SK-N-SH (cell line): ENCODE measurements at regions not wholly inside any gene's neighbourhood (a gene's known extent, or its start where the extent isn't known, plus 50 kb on each side); places are given as distances from the start of the nearest gene placed in this dataset.

Experiments
- CTCF ChIA-PET: fragments of 300-600, 350-600 bp; formaldehyde crosslinking; extraction: SDS; loops from one replicate; lab custom pipeline; 2021; lab: Yijun Ruan, JAX
- POLR2A ChIA-PET: fragments of 350-600 bp; sonication (Branson Sonifier 250); formaldehyde crosslinking; extraction: SDS; loops from one replicate; lab custom pipeline; 2020; ENCODE audit warnings: antibody characterized with exemption, inconsistent platforms; lab: Yijun Ruan, JAX
- DNase-seq: peaks from one replicate; pipeline ENCODE4 v3.0.0; 2012
- H2AFZ ChIP-seq: fragments of 200-600 bp; sonication (generic); 2 replicates; pipeline ENCODE4 v1.8.1; 2016; ENCODE audit warnings: antibody characterized with exemption, mild to moderate bottlenecking, low read depth
- H3F3A ChIP-seq: fragments of 200-600 bp; sonication (generic); replicated peaks from 2 replicates; pipeline ENCODE3; 2016; ENCODE audit warnings: antibody characterized with exemption, mild to moderate bottlenecking; ENCODE audit not compliant: insufficient read depth
- H3K27ac ChIP-seq, 2 experiments: fragments of 200-500 bp in 1 of 2; fragments of 200-600 bp in 1 of 2; sonication (Bioruptor generic) in 1 of 2; sonication (generic), shearing (Covaris generic) in 1 of 2; 2 replicates each; pipeline versions ENCODE4 v1.5.1 to v1.6.1; 2014 to 2016; ENCODE audit warnings: low read depth in 2 of 2, inconsistent platforms in 1 of 2, low read length in 1 of 2, mild to moderate bottlenecking in 1 of 2, mixed read lengths in 1 of 2
- H3K27me3 ChIP-seq: fragments of 200-600 bp; sonication (generic), shearing (Covaris generic); 2 replicates; pipeline ENCODE4 v1.6.1; 2016; ENCODE audit warnings: mixed run types; ENCODE audit not compliant: insufficient read depth
- H3K36me3 ChIP-seq, 2 experiments: fragments of 200-500 bp in 1 of 2; fragments of 200-600 bp in 1 of 2; sonication (Bioruptor generic) in 1 of 2; sonication (generic) in 1 of 2; replicated peaks in 1 of 2; 2 replicates each; pipeline versions ENCODE3 to v1.5.1; 2014 to 2016; ENCODE audit warnings: low read length in 1 of 2, mild to moderate bottlenecking in 1 of 2; ENCODE audit not compliant: insufficient read depth in 2 of 2, control insufficient read depth in 1 of 2
- H3K4me1 ChIP-seq, 2 experiments: fragments of 200-500 bp in 1 of 2; fragments of 200-600 bp in 1 of 2; sonication (Bioruptor generic) in 1 of 2; sonication (generic), shearing (Covaris generic) in 1 of 2; 2 replicates each; pipeline versions ENCODE4 v1.5.1 to v1.6.1; 2014 to 2016; ENCODE audit warnings: low read depth in 1 of 2, low read length in 1 of 2, mixed run types in 1 of 2; ENCODE audit not compliant: insufficient read depth in 2 of 2, control insufficient read depth in 1 of 2
- H3K4me2 ChIP-seq: fragments of 200-600 bp; sonication (generic), shearing (Covaris generic); 2 replicates; pipeline ENCODE4 v1.6.1; 2017; ENCODE audit warnings: mixed run types
- H3K4me3 ChIP-seq, 2 experiments: fragments of 200-500 bp in 1 of 2; fragments of 200-600 bp in 1 of 2; sonication (Bioruptor generic) in 1 of 2; sonication (generic), shearing (Covaris generic) in 1 of 2; 2 replicates each; pipeline versions ENCODE4 v1.5.1 to v1.8.1; 2014 to 2016; ENCODE audit warnings: low read depth in 2 of 2, inconsistent platforms in 1 of 2, low read length in 1 of 2, mild to moderate bottlenecking in 1 of 2, mixed read lengths in 1 of 2, moderate library complexity in 1 of 2
- H3K79me2 ChIP-seq: fragments of 200-600 bp; sonication (generic); 2 replicates; pipeline ENCODE4 v1.8.1; 2017; ENCODE audit warnings: mild to moderate bottlenecking; ENCODE audit not compliant: insufficient read depth
- H3K9ac ChIP-seq: fragments of 200-600 bp; sonication (generic); 2 replicates; pipeline ENCODE4 v1.6.1; 2017; ENCODE audit warnings: mixed run types
- H3K9me2 ChIP-seq: fragments of 200-600 bp; sonication (generic); 2 replicates; pipeline ENCODE4 v1.6.1; 2017; ENCODE audit warnings: mixed run types
- H3K9me3 ChIP-seq: fragments of 200-600 bp; sonication (generic); 2 replicates; pipeline ENCODE4 v1.6.1; 2017; ENCODE audit warnings: mixed run types, mild to moderate bottlenecking, moderate library complexity
- H4K20me1 ChIP-seq: fragments of 200-600 bp; sonication (generic); 2 replicates; pipeline ENCODE4 v1.6.1; 2017; ENCODE audit warnings: mild to moderate bottlenecking, mixed run types; ENCODE audit not compliant: insufficient read depth
- CHD2 ChIP-seq: fragments of 150-350 bp; IDR thresholded peaks from 2 replicates; pipeline ENCODE4 v1.6.1; 2018; ENCODE audit warnings: low read length; ENCODE audit not compliant: partially characterized antibody
- CTCF ChIP-seq: fragments of 200-600 bp; sonication (generic); IDR thresholded peaks from 2 replicates; pipeline ENCODE4 v1.6.1; 2017; ENCODE audit warnings: antibody characterized with exemption, mild to moderate bottlenecking, moderate library complexity
- EP300 ChIP-seq, 2 experiments: IDR thresholded peaks; 2 replicates each; pipeline versions ENCODE4 v1.4.0 to v1.6.1; 2012; ENCODE audit warnings: borderline replicate concordance in 1 of 2, low read depth in 1 of 2, low read length in 1 of 2
- EZH2phosphoT487 ChIP-seq: fragments of 200-600 bp; sonication (generic); IDR thresholded peaks from 2 replicates; pipeline ENCODE4 v1.6.1; 2017; ENCODE audit warnings: low read depth, mixed run types, mild to moderate bottlenecking, antibody characterized with exemption, moderate library complexity, borderline replicate concordance
- FOXJ3 ChIP-seq: sonication (generic); formaldehyde crosslinking; IDR thresholded peaks from 2 replicates; pipeline ENCODE4 v1.5.1; 2020; ENCODE audit warnings: mild to moderate bottlenecking, missing genetic modification reagents
- MAX ChIP-seq: IDR thresholded peaks from 2 replicates; pipeline ENCODE4 v1.4.0; 2012; ENCODE audit warnings: low read depth
- NRF1 ChIP-seq: IDR thresholded peaks from 2 replicates; pipeline ENCODE4 v1.6.1; 2012; ENCODE audit warnings: low read depth, mild to moderate bottlenecking, low read length
- RCOR1 ChIP-seq: fragments of 150-350 bp; IDR thresholded peaks from 2 replicates; pipeline ENCODE4 v1.6.1; 2017; ENCODE audit warnings: antibody characterized with exemption, low read length
- SIN3A ChIP-seq: IDR thresholded peaks from 2 replicates; pipeline ENCODE4 v1.6.1; 2012; ENCODE audit warnings: low read depth, mild to moderate bottlenecking, low read length, moderate library complexity, borderline replicate concordance
- TAF1 ChIP-seq: IDR thresholded peaks from 2 replicates; pipeline ENCODE4 v1.6.1; 2012; ENCODE audit warnings: low read depth, mild to moderate bottlenecking, low read length, moderate library complexity, borderline replicate concordance
- TCF12 ChIP-seq: IDR thresholded peaks from 2 replicates; pipeline ENCODE4 v1.4.0; 2012
- ZBTB33 ChIP-seq: IDR thresholded peaks from 2 replicates; pipeline ENCODE4 v1.4.0; 2012; ENCODE audit warnings: low read depth, borderline replicate concordance
- WGBS: methylation state at CpG from one replicate; pipeline ENCODE4 v1.1.6; 2017; ENCODE audit warnings: low lambda C conversion rate; 5-methylcytosine and 5-hydroxymethylcytosine counted together
- TF ChIP-seq, protein P1 (sequence below): IDR thresholded peaks from 2 replicates; pipeline ENCODE4; 2012

DNA sequence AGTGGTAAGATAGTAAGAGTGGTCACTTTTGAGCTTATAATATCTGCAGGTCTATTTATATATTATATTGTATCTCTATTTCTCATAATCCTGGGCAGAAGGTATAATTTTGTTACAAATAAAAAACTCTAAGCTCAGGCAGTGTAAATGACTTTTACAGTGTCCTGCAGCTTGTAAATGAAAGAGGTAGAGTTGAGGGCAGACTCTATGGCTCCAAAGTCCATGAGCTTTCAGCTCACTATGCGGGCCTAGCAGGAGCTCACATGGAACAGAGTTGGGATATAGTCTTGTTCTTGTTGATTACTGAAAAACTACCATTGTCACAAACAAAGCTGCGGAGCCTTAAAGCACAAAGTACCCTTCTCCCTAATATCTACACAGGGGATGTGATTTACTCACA lies 361.4 kb downstream of the LNPK start:
- Histone ChIP-seq H3K4me2 (no peak overlapping the region), H4K20me1 (no peaks in the 10 kb centered on the region), H3K4me3 (no peak overlapping the region), H3K9me3 (no peaks in the 10 kb centered on the region), H3K4me1 (no peaks in the 10 kb centered on the region), H3K27me3 (no peaks in the 10 kb centered on the region), H2AFZ (no peak overlapping the region), H3K27ac (no peak overlapping the region), H3K36me3 (no peaks in the 10 kb centered on the region), H3K79me2 (no peaks in the 10 kb centered on the region), H3F3A (no peaks in the 10 kb centered on the region), H3K9me2 (no peaks in the 10 kb centered on the region), H3K9ac (no peak overlapping the region)
- no peak for DNase-seq
- TF ChIP-seq CTCF (no peak), SIN3A (no peak), NRF1 (no peak), TAF1 (no peak), CHD2 (no peak), MAX (no peak), EZH2phosphoT487 (no peak), RCOR1 (no peak), EP300 (IDR thresholded peaks at IDR 0.05; ENCODE audit: borderline replicate concordance in 1 of 2, low read depth in 1 of 2, low read length in 1 of 2) (no peak), TCF12 (no peak), ZBTB33 (no peak), FOXJ3 (no peak)
- TF ChIP-seq, protein P1, sequence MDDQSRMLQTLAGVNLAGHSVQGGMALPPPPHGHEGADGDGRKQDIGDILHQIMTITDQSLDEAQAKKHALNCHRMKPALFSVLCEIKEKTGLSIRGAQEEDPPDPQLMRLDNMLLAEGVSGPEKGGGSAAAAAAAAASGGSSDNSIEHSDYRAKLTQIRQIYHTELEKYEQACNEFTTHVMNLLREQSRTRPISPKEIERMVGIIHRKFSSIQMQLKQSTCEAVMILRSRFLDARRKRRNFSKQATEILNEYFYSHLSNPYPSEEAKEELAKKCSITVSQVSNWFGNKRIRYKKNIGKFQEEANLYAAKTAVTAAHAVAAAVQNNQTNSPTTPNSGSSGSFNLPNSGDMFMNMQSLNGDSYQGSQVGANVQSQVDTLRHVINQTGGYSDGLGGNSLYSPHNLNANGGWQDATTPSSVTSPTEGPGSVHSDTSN, result no peak
- ChIA-PET POLR2A (no interaction called here), CTCF (interaction anchor here (1.1 to 1.6 kb wide), 2 partner anchors 19 to 21 kb away, joined by 3 to 4 read pairs; no protein-coding TSS in a partner anchor)
- WGBS, result 26% methylated on average over 2 of the region's 2 CpGs
